ENCODE measurements at regions not wholly inside any gene's neighbourhood (a gene's known extent, or its start where the extent isn't known, plus 50 kb on each side); places are given as distances from the start of the nearest gene placed in this dataset.

- FAIRE-seq (no peak), DNase-seq (ENCODE audit: insufficient read length, low spot score) (no peak)
- no peak for TF ChIP-seq CTCF (IDR thresholded peaks at IDR 0.05; ENCODE audit: insufficient read depth, missing control alignments)
These were observed 166.8 kb downstream of the HSD17B3 start for GRCh38 chr9:96135076-96135752.

GRCh38 chr9:96133321-96134021 is 168.5 kb downstream of the HSD17B3 start:
- FAIRE-seq (no peak), DNase-seq (ENCODE audit: insufficient read length, low spot score) (no peak)

GRCh38 chr9:96131825-96132224 is 170.2 kb downstream of the HSD17B3 start:
- DNase-seq (ENCODE audit: insufficient read length, low spot score) (no peak), FAIRE-seq (no peak)
- no peak for TF ChIP-seq CTCF (IDR thresholded peaks at IDR 0.05; ENCODE audit: insufficient read depth, missing control alignments)

More at GRCh38 chr9:96133321-96134021, 168.5 kb downstream of the HSD17B3 start:
- TF ChIP-seq CTCF (IDR thresholded peaks at IDR 0.05; ENCODE audit: insufficient read depth, missing control alignments): no peak

- DNase-seq (ENCODE audit: insufficient read length, low spot score) (no peak), FAIRE-seq (no peak)
- TF ChIP-seq CTCF (IDR thresholded peaks at IDR 0.05; ENCODE audit: insufficient read depth, missing control alignments): no peak
These were observed 171.0 kb downstream of the HSD17B3 start for GRCh38 chr9:96130970-96131369.

GRCh38 chr9:96129747-96130146 is 172.2 kb downstream of the HSD17B3 start:
- no peak for TF ChIP-seq CTCF (IDR thresholded peaks at IDR 0.05; ENCODE audit: insufficient read depth, missing control alignments)
- DNase-seq (ENCODE audit: insufficient read length, low spot score) (no peak), FAIRE-seq (no peak)

- FAIRE-seq (no peak), DNase-seq (ENCODE audit: insufficient read length, low spot score) (no peak)
- no peak for TF ChIP-seq CTCF (IDR thresholded peaks at IDR 0.05; ENCODE audit: insufficient read depth, missing control alignments)
These were observed 173.1 kb downstream of the HSD17B3 start for GRCh38 chr9:96128880-96129279.

- TF ChIP-seq CTCF (IDR thresholded peaks at IDR 0.05; ENCODE audit: insufficient read depth, missing control alignments): no peak
- no peak for FAIRE-seq
These were observed 175.6 kb downstream of the HSD17B3 start for GRCh38 chr9:96126321-96126881.

More at GRCh38 chr9:96126321-96126881, 175.6 kb downstream of the HSD17B3 start:
- no peak for DNase-seq (ENCODE audit: insufficient read length, low spot score)

All from D721Med (cell line).